ENCODE measurements at regions not wholly inside any gene's neighbourhood (a gene's known extent, or its start where the extent isn't known, plus 50 kb on each side); places are given as distances from the start of the nearest gene placed in this dataset.

- no peak for DNase-seq
Measured at GRCh38 chr9:119810645-119811429, 441.6 kb upstream of the BRINP1 start.

DNA sequence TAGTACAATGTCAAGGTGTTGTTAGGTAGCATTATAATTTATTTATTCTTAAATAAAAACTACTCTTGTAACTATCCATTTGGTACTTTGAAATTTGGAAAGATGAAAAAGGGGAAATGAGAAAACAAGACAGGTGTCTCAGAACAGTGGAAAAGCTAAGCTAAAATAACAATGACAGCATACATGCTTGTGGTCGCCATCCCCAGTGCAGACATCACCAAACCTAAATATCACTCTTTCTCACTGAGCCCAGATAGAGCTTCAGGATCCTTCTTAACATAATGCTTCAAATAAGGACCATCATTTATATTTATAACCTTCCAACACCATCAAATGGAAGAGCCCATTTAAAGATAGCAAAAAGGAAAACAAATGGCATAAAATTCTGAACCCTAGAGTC lies 434.4 kb upstream of the BRINP1 start:
- no peak for DNase-seq

DNA sequence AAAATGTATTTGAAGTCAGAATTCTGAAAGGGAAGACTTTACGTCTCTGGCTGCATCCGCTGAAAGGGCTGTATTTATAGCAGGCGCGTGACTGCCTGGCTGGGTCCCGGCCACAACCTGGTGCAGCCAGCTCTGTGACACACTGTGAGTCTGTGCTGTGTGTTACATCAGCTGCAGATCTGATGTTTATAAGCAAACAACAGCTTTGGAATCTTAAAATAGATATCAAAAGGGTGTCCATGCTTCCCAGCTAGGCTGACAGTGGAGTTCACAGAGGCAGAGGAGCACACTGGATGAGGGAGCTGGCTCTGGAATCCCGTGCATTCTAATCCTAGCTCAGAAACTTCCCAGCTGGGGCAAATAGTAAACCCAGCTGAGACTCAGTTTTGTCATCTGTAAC lies 433.4 kb upstream of the BRINP1 start:
- DNase-seq: no peak

- no peak for DNase-seq
Measured at GRCh38 chr9:119802133-119802532, 432.9 kb upstream of the BRINP1 start.

DNA sequence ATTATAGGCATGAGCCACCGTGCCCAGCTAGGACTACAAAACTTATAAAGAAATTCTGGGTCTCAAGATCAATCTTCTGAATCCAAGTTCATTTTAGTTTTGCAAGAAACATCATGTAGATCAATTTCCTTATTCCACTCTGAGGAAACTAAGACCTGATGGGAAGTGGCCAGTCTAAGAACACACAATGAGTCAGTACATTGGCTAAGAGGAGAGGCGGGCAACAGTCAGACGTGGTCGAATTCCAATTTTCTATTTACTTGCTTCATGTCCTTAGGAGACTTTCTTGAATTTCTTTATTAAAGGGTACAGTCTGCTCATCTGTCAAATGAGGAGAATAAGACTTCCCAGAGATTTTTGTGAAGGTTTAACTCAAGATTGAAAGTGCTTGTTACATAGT lies 432.1 kb upstream of the BRINP1 start:
- no peak for DNase-seq

DNA sequence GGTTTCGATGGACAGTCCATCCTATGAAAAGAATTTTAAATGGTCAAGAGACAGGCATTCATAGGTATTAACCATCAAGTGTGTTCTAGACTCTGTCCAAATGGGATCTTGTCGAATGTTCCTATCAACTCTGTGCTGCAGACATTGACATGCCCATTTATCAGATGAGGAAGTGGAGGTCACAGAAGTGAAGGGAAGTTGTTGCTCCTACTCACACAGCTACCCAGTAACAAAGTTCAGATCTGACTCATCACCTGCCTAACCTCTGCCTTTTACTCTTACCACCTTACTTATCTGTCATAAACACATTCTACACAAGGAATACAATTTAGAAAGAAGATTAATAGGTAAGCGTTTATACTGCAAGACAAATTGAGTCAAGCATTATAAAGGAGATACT lies 426.2 kb upstream of the BRINP1 start:
- DNase-seq: no peak

DNA sequence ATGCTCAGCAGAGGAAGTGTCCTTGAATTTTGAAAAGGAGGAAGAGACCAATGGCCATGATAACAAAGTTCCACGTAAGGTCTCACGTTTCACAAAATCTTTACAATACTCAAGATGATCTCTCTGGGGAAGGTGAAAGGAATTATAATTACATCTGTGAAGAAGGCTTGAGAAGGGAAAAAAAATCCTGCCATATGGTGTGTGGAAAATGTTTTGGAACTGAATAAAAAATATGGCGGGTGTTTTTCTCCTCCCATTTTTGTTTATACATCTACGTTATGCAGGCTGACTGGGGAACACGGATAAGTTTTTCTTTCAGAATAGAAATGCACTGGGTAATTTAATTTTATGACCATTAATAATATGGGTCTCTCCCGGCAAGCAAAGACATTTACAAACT lies 425.6 kb upstream of the BRINP1 start:
- DNase-seq: peak; percentile 98 to 100

DNA sequence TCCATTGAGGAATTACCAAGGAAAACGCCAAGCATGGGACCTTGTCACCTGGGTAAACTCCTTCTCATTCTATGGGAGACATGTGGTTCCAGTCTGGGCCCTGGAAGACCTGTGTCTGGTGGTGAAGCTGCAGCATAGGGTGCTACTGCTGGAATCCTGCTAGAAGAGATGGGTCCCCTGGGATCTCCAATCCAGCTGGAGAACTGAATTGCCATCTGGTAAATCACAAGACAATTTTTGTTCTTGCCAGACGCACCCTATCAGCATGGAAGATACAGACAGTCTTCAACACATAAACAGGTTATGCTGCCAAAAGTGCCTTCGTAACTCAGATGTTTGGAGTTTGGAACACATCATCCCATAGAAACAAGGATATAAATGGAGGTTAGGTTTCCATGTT lies 424.0 kb upstream of the BRINP1 start:
- peak; percentile 85 to 90 for DNase-seq

DNA sequence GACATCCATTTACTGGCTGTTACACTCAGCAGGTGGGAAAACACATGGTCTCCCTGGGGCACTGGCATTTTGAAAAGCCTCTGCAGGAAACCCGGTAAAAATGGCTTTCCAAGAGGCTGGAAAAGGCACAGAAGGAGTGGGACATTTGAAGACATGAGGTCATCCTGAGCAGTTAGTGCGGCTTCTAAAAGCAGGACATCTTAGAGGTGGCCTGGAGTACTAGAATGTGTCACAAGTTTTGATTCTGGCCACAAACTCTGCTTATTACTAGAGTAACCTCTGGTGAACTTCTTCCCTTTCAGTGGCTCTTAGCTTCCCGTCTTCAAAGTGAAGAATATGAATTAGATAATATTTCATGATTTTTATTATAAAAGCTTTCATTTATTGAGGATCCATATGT lies 423.0 kb upstream of the BRINP1 start:
- DNase-seq: peak in 1 of 2 experiments; percentile 17

DNA sequence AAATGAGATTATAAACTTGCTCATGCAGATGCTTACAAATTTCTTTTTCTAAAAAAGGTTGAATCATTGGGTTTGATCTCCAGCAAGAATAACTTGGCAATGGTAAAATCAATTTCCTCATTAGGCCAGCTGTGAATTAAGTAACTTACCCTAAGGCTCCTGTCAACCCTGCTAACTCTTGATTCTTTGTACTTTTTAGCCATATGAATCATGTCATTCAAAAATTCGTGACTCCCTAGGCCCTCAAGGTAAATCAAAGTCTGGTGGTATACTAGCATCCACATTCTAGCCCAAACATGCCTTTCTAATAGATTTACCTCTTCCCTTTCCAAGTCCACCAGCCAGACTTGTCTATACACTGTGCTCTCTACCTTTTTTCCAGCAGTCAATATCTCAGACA lies 420.8 kb upstream of the BRINP1 start:
- no peak for DNase-seq

GRCh38 chr9:119788921-119789320 lies 419.7 kb upstream of the BRINP1 start:
- peak in 1 of 2 experiments; percentile 30 for DNase-seq

GRCh38 chr9:119781886-119782285 lies 412.7 kb upstream of the BRINP1 start:
- DNase-seq: no peak

DNA sequence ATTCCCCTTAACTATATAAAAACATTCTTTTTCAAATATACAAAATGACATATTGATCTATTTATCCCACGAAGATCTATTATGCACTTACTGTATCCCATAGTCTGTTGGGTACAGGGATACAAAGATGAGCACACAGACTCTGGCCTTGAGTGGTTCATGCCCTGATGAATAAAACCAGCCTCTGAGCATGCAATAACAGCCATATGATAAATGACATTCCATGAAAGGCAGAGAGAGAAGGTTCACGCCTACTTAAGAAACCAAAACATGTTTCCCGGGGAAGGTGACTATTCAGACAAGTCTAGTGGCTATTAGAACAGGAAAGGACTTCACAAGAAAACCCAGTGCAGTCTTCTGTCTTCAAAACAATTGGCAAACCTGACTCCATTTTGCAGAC lies 406.2 kb upstream of the BRINP1 start:
- no peak for DNase-seq

DNA sequence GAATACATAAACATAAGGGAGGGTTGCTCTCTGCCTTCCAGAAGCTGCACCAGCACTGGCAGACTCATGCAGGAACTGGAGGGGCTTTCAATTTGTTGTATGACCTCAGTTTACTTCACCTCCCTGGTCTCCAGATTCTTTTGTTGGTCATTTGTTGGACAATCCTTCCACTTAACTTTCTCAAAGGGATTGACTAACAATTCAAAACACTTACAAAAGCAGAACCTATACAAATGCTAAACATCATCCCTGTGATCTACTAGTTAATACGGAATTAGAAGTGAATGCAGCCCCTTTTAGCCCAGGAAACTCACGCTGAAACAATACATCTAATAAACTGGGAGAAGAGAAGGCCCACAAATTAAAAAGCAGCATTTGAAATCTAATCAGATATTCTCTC lies 404.6 kb upstream of the BRINP1 start:
- no peak for DNase-seq

GRCh38 chr9:119771341-119771740 lies 402.1 kb upstream of the BRINP1 start:
- DNase-seq: no peak

DNA sequence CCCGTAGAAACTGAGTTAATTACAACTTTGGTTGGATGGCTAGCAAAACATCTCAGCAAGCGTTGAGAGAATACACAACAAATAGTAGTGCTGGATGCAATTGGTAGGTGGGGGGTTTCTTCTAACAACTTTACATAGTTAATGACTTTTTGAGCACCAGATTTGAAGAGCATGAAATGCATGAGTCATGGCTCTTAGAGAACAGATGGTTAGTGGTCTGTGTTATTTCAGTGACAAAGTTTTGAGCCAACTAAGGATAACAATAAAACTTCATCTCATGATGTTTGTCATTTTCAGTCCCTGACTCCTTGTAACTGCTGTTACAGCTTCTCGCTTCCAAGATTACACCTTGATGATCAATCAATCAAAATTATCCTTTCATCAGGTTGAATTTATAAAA lies 399.0 kb upstream of the BRINP1 start:
- peak; percentile 58 to 87 for DNase-seq

DNA sequence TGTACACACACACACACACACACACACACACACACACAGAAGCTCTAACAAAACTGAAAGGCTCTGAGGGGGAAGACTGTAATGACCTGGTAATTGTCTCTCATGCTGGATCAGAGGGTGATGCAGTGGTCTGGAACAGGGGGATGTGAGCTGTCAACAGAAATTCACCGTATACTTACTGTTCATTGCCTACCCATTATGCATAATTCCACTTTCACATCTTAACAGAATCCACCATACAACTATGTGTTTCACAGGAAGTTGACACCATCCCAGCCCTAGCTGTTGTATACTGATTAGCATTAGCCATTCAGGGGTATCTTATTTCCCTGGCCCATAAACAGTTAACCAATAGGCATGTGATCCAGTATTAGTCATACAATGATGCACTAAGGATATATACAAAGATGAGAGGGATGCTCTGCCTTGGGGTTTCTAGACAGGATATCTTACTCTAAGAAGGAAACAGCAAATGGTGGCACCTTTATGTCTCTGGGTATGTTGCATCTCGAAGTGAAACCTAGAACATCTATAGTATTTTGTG lies 396.5 kb upstream of the BRINP1 start:
- no peak for DNase-seq

- no peak for DNase-seq
Measured at GRCh38 chr9:119763260-119763659, 394.0 kb upstream of the BRINP1 start.

DNA sequence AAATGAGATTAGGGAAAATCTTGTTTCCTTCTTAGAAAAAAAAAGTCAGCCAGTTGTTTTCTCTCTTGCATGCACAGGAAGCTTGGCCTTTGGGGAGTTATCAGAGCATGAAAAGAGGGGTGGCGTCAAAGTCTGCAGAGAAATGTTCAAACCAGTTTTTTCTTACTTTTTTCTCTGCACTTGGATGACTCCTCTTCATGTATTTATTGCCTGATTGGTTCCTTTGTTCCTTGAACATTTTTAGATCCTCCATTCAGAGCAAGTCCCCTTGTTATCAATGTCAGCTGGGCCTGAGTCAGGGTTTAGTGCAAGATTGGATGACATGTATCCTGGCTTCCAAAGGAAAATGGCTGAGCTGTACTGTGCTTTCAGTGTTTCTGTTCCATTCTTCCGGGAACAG lies 392.6 kb upstream of the BRINP1 start:
- DNase-seq: no peak

DNA sequence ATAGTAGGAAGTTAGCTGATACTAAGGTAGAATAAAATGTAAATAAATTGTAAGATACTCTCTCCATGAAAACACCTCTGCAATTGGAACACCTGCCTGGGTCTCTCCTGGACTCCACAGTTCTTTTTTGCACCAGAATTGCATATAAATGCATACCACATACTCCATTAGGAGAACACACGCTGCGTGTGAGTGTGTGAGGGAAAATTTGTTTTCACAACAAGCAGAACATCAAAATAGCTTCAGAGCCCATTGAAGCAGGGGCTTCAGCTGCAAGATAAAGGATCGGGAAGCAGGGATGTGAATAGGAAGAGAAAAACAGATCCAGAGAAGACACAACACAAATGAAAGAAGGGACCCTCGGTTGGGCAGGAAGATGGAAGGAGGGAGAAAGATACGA lies 389.8 kb upstream of the BRINP1 start:
- DNase-seq: no peak

DNA sequence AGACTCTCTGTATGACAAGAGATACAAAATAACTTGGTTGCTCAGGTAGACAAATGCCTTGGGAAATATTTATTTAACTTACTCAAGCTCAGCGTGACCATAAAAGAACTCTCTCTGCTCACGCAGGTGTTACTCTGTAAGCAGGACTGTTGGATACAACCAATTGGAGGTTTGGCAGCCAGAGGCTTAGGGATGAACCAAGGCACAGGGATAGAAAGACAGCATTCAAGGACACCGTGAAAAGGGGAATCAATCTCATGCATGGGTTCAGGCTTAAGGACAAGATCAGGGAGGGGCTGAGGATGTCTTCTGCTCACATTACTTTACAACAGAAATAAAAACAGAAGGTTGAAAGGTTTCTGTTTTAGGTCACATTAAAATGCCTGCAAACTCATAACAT lies 389.0 kb upstream of the BRINP1 start:
- no peak for DNase-seq

DNA sequence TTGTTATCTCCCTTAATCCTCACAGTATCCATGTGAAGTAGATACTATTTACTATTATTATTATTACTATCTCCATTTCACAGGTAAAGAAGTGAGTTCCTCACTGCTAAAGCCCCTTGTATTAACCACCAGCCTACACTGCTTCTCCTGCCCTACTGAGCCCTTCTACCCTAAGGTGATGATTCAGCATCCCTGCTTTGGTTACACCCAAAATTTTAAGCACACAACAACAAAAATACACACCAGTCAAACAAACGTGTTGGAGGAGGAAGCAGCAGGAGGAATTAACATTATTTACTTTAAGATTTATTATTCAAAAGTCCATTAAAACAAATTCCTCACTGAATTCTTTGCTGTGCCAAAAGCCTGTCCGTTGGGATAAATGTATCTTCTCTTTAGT lies 370.2 kb upstream of the BRINP1 start:
- no peak for DNase-seq

- no peak for DNase-seq
Measured at GRCh38 chr9:119736491-119737454, 367.5 kb upstream of the BRINP1 start.

DNA sequence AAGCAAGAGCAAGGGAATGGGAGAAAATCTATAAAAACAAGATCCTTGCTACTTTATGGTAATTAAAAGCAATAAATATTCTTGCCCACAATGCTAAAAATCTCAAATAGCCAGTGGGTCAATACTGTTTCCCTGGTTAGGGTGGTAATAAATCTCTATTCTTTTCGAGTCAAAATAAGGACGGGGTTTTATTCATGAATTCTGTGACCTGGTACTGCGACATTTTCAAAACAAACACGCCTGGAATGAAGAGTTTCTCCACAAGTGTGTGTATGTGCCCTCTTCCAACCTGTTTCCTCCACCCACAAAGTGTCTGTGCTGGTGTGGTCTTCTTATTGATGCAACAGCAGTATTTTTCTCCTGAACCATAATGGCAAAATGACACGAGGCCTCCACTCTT lies 358.8 kb upstream of the BRINP1 start:
- no peak for DNase-seq

All from NCI-H524 (cell line).